Immature natural killer cell (primary cell): ENCODE measurements at regions not wholly inside any gene's neighbourhood (a gene's known extent, or its start where the extent isn't known, plus 50 kb on each side); places are given as distances from the start of the nearest gene placed in this dataset.

Source experiments
- DNase-seq, 3 donors: peaks; one replicate each; pipeline ENCODE4 v3.0.0; 2022; ENCODE audit warnings: mixed read lengths in 1 of 3
- H3K27ac Mint-ChIP-seq, 6 donors: one replicate each; pipeline ENCODE4 v1.8.0; 2020; ENCODE audit warnings: mixed read lengths in 6 of 6, mild to moderate bottlenecking in 5 of 6, inconsistent platforms in 4 of 6, moderate library complexity in 3 of 6
- H3K27me3 Mint-ChIP-seq, 3 donors: one replicate each; pipeline ENCODE4 v1.8.0; 2020 to 2021; ENCODE audit warnings: low read depth in 3 of 3, mild to moderate bottlenecking in 3 of 3, mixed read lengths in 3 of 3, moderate library complexity in 3 of 3, inconsistent platforms in 1 of 3
- H3K36me3 Mint-ChIP-seq, 3 donors: one replicate each; pipeline ENCODE4 v1.8.0; 2020; ENCODE audit warnings: mixed read lengths in 3 of 3, inconsistent platforms in 2 of 3, mild to moderate bottlenecking in 2 of 3
- H3K4me1 Mint-ChIP-seq, 2 donors: one replicate each; pipeline ENCODE4 v1.8.0; 2020; ENCODE audit warnings: inconsistent platforms in 2 of 2, mild to moderate bottlenecking in 2 of 2, mixed read lengths in 2 of 2, moderate library complexity in 1 of 2
- H3K4me3 Mint-ChIP-seq, 5 donors: one replicate each; pipeline ENCODE4 v1.8.0; 2020; ENCODE audit warnings: mild to moderate bottlenecking in 5 of 5, mixed read lengths in 5 of 5, inconsistent platforms in 3 of 5, moderate library complexity in 3 of 5
- H3K9me3 Mint-ChIP-seq, 6 donors: one replicate each; pipeline ENCODE4 v1.8.0; 2020; ENCODE audit warnings: mild to moderate bottlenecking in 6 of 6, mixed read lengths in 6 of 6, inconsistent platforms in 4 of 6, moderate library complexity in 3 of 6

GRCh38 chr18:11324956-11325882 lies 175.8 kb upstream of the PIEZO2 start:
- Mint-ChIP-seq H3K27ac (no peak overlapping the region), H3K36me3 (no peaks in the 10 kb centered on the region), H3K27me3 (peaks cover 0 to 3% (median 0%) of the 10 kb centered on the region in 3 donors), H3K9me3 (peaks cover 0 to 9% (median 3%) of the 10 kb centered on the region in 6 donors), H3K4me1 (no peaks in the 10 kb centered on the region), H3K4me3 (no peak overlapping the region)
- DNase-seq = no peak

- no peaks in the 10 kb centered on the region for H3K4me1 Mint-ChIP-seq
- no peak for DNase-seq
- H3K27me3 Mint-ChIP-seq = peaks cover 0 to 2% (median 0%) of the 10 kb centered on the region in 3 donors
- no peaks in the 10 kb centered on the region for H3K36me3 Mint-ChIP-seq
- no peak overlapping the region for H3K4me3 Mint-ChIP-seq
- H3K27ac Mint-ChIP-seq = no peak overlapping the region
- H3K9me3 Mint-ChIP-seq = peaks cover 2 to 9% (median 4%) of the 10 kb centered on the region in 6 donors
Observed at GRCh38 chr18:11324510-11324909, 175.1 kb upstream of the PIEZO2 start.

GRCh38 chr18:11323359-11323819 lies 174.0 kb upstream of the PIEZO2 start:
- Mint-ChIP-seq H3K27me3 (no peaks in the 10 kb centered on the region), H3K4me1 (no peaks in the 10 kb centered on the region), H3K36me3 (no peaks in the 10 kb centered on the region), H3K27ac (no peak overlapping the region), H3K4me3 (no peak overlapping the region), H3K9me3 (peaks cover 2 to 9% (median 7%) of the 10 kb centered on the region in 6 donors)
- DNase-seq = no peak

GRCh38 chr18:11322716-11323115 lies 173.3 kb upstream of the PIEZO2 start:
- H3K4me1 Mint-ChIP-seq = no peaks in the 10 kb centered on the region
- H3K27me3 Mint-ChIP-seq = no peaks in the 10 kb centered on the region
- no peak for DNase-seq
- no peak overlapping the region for H3K4me3 Mint-ChIP-seq
- H3K27ac Mint-ChIP-seq = no peak overlapping the region
- peaks cover 2 to 9% (median 7%) of the 10 kb centered on the region in 6 donors for H3K9me3 Mint-ChIP-seq
- H3K36me3 Mint-ChIP-seq = no peaks in the 10 kb centered on the region

GRCh38 chr18:11322006-11322405 lies 172.6 kb upstream of the PIEZO2 start:
- H3K36me3 Mint-ChIP-seq = no peaks in the 10 kb centered on the region
- H3K27me3 Mint-ChIP-seq = no peaks in the 10 kb centered on the region
- peaks cover 2 to 9% (median 7%) of the 10 kb centered on the region in 6 donors for H3K9me3 Mint-ChIP-seq
- no peaks in the 10 kb centered on the region for H3K4me1 Mint-ChIP-seq
- H3K27ac Mint-ChIP-seq = no peak overlapping the region
- no peak overlapping the region for H3K4me3 Mint-ChIP-seq
- no peak for DNase-seq

GRCh38 chr18:11320986-11321385 lies 171.6 kb upstream of the PIEZO2 start:
- Mint-ChIP-seq H3K4me3 (no peak overlapping the region), H3K27me3 (peaks cover 0 to 3% (median 0%) of the 10 kb centered on the region in 3 donors), H3K36me3 (no peaks in the 10 kb centered on the region), H3K9me3 (peaks cover 0 to 9% (median 4%) of the 10 kb centered on the region in 6 donors), H3K27ac (no peak overlapping the region), H3K4me1 (no peaks in the 10 kb centered on the region)
- DNase-seq = no peak

GRCh38 chr18:11316546-11316945 lies 167.2 kb upstream of the PIEZO2 start:
- no peaks in the 10 kb centered on the region for H3K4me1 Mint-ChIP-seq
- no peak for DNase-seq
- no peak overlapping the region for H3K4me3 Mint-ChIP-seq
- no peaks in the 10 kb centered on the region for H3K36me3 Mint-ChIP-seq
- no peak overlapping the region for H3K27ac Mint-ChIP-seq
- H3K27me3 Mint-ChIP-seq = peaks cover 0 to 3% (median 2%) of the 10 kb centered on the region in 3 donors
- H3K9me3 Mint-ChIP-seq = peaks cover 0 to 17% (median 4%) of the 10 kb centered on the region in 6 donors

- Mint-ChIP-seq H3K9me3 (peaks cover 0 to 8% (median 4%) of the 10 kb centered on the region in 6 donors), H3K27me3 (peaks cover 0 to 3% (median 2%) of the 10 kb centered on the region in 3 donors), H3K4me1 (no peaks in the 10 kb centered on the region), H3K27ac (peak overlapping the region in 1 of 6 donors; percentile 69), H3K4me3 (no peak overlapping the region), H3K36me3 (no peaks in the 10 kb centered on the region)
- no peak for DNase-seq
Observed at GRCh38 chr18:11310476-11311086, 161.2 kb upstream of the PIEZO2 start.

GRCh38 chr18:11309172-11309571 lies 159.8 kb upstream of the PIEZO2 start:
- H3K4me1 Mint-ChIP-seq = no peaks in the 10 kb centered on the region
- no peak overlapping the region for H3K27ac Mint-ChIP-seq
- DNase-seq = no peak
- H3K27me3 Mint-ChIP-seq = peaks cover 0 to 3% (median 2%) of the 10 kb centered on the region in 3 donors
- no peak overlapping the region for H3K4me3 Mint-ChIP-seq
- no peaks in the 10 kb centered on the region for H3K36me3 Mint-ChIP-seq
- H3K9me3 Mint-ChIP-seq = peaks cover 0 to 8% (median 5%) of the 10 kb centered on the region in 6 donors

GRCh38 chr18:11308499-11308898 lies 159.1 kb upstream of the PIEZO2 start:
- no peak for DNase-seq
- no peaks in the 10 kb centered on the region for H3K4me1 Mint-ChIP-seq
- H3K27me3 Mint-ChIP-seq = peaks cover 0 to 3% (median 2%) of the 10 kb centered on the region in 3 donors
- no peaks in the 10 kb centered on the region for H3K36me3 Mint-ChIP-seq
- no peak overlapping the region for H3K4me3 Mint-ChIP-seq
- H3K27ac Mint-ChIP-seq = no peak overlapping the region
- peaks cover 0 to 8% (median 5%) of the 10 kb centered on the region in 6 donors for H3K9me3 Mint-ChIP-seq

- no peak overlapping the region for H3K27ac Mint-ChIP-seq
- H3K4me1 Mint-ChIP-seq = no peaks in the 10 kb centered on the region
- H3K9me3 Mint-ChIP-seq = peaks cover 0 to 8% (median 5%) of the 10 kb centered on the region in 6 donors
- H3K27me3 Mint-ChIP-seq = peaks cover 0 to 3% (median 2%) of the 10 kb centered on the region in 3 donors
- DNase-seq = no peak
- no peak overlapping the region for H3K4me3 Mint-ChIP-seq
- H3K36me3 Mint-ChIP-seq = no peaks in the 10 kb centered on the region
Observed at GRCh38 chr18:11307716-11308115, 158.3 kb upstream of the PIEZO2 start.

GRCh38 chr18:11305507-11305906 lies 156.1 kb upstream of the PIEZO2 start:
- H3K9me3 Mint-ChIP-seq = peaks cover 6 to 18% (median 8%) of the 10 kb centered on the region in 6 donors
- no peak overlapping the region for H3K27ac Mint-ChIP-seq
- H3K4me1 Mint-ChIP-seq = no peaks in the 10 kb centered on the region
- peaks cover 0 to 2% (median 2%) of the 10 kb centered on the region in 3 donors for H3K27me3 Mint-ChIP-seq
- H3K4me3 Mint-ChIP-seq = no peak overlapping the region
- no peaks in the 10 kb centered on the region for H3K36me3 Mint-ChIP-seq
- DNase-seq = no peak

- Mint-ChIP-seq H3K36me3 (no peaks in the 10 kb centered on the region), H3K4me1 (no peaks in the 10 kb centered on the region), H3K9me3 (peaks cover 7 to 20% (median 10%) of the 10 kb centered on the region in 6 donors), H3K4me3 (no peak overlapping the region), H3K27me3 (peaks cover 0 to 2% (median 2%) of the 10 kb centered on the region in 3 donors), H3K27ac (no peak overlapping the region)
- no peak for DNase-seq
Observed at GRCh38 chr18:11304928-11305327, 155.6 kb upstream of the PIEZO2 start.

- Mint-ChIP-seq H3K9me3 (peaks cover 2 to 25% (median 9%) of the 10 kb centered on the region in 6 donors), H3K4me1 (no peaks in the 10 kb centered on the region), H3K27me3 (peaks cover 0 to 5% (median 3%) of the 10 kb centered on the region in 3 donors), H3K4me3 (no peak overlapping the region), H3K27ac (no peak overlapping the region), H3K36me3 (no peaks in the 10 kb centered on the region)
- DNase-seq = no peak
Observed at GRCh38 chr18:11296946-11297345, 147.6 kb upstream of the PIEZO2 start.
